Kidney (tissue), 13 donors: ENCODE measurements at regions not wholly inside any gene's neighbourhood (a gene's known extent, or its start where the extent isn't known, plus 50 kb on each side); places are given as distances from the start of the nearest gene placed in this dataset.

Source experiments
- DNase-seq, 5 donors: peaks; one replicate each; pipeline ENCODE4 v3.0.0-alpha.2; 2013 to 2020
- FAIRE-seq: peaks from 2 replicates; lab custom pipeline; 2012; peaks lifted over from hg19 to GRCh38; lab: Jason Lieb, UNC
- H3K27ac ChIP-seq, 2 donors: one replicate each; pipeline ENCODE4 v1.7.0; 2013; ENCODE audit warnings: low read depth in 2 of 2, low read length in 2 of 2, inconsistent platforms in 1 of 2
- H3K27me3 ChIP-seq: one replicate; pipeline ENCODE4 v1.7.1; 2013; ENCODE audit warnings: low read length, inconsistent platforms; ENCODE audit not compliant: control insufficient read depth, insufficient read depth
- H3K36me3 ChIP-seq, 3 donors: one replicate each; pipeline versions ENCODE4 v1.7.0 to v1.7.1; 2013; ENCODE audit warnings: low read length in 3 of 3, control low read depth in 1 of 3, inconsistent platforms in 1 of 3; ENCODE audit not compliant: insufficient read depth in 3 of 3, control insufficient read depth in 2 of 3
- H3K4me1 ChIP-seq, 3 donors: one replicate each; pipeline versions ENCODE4 v1.7.0 to v1.7.1; 2013; ENCODE audit warnings: low read length in 3 of 3, inconsistent platforms in 1 of 3, low read depth in 1 of 3; ENCODE audit not compliant: control insufficient read depth in 2 of 3, insufficient read depth in 2 of 3
- H3K4me3 ChIP-seq, 3 donors: one replicate each; pipeline versions ENCODE4 v1.7.0 to v1.8.1; 2013; ENCODE audit warnings: low read length in 3 of 3, control low read depth in 1 of 3, inconsistent platforms in 1 of 3
- H3K9ac ChIP-seq, 3 donors: one replicate each; pipeline versions ENCODE4 v1.7.0 to v1.7.1; 2013; ENCODE audit warnings: low read length in 3 of 3, control low read depth in 1 of 3, inconsistent platforms in 1 of 3
- H3K9me3 ChIP-seq, 3 donors: one replicate each; pipeline versions ENCODE4 v1.7.0 to v1.7.1; 2013; ENCODE audit warnings: low read length in 3 of 3, control low read depth in 1 of 3, inconsistent platforms in 1 of 3; ENCODE audit not compliant: control insufficient read depth in 2 of 3, insufficient read depth in 1 of 3
- intact Hi-C: fragments of 100-400 bp; cut with DNase I; formaldehyde crosslinking; loops from one replicate; pipeline ENCODE4 v1.11.1; 2022
- TF ChIP-seq, protein P1 (sequence below): IDR thresholded peaks from 3 replicates; pipeline ENCODE4 v1.5.1; 2012; ENCODE audit warnings: mild to moderate bottlenecking, moderate library complexity, borderline replicate concordance; ENCODE audit not compliant: insufficient read depth; ENCODE audit errors: extremely low read depth
- donor health status: control.
- donor health status: control.
- donor health status: control.
- donor health status: control.
- donor health status: control.
- donor health status: DM: yes; HTN: yes; CAD: no.
- donor health status: Normal renal cell carcinoma (clear cell type).

DNA sequence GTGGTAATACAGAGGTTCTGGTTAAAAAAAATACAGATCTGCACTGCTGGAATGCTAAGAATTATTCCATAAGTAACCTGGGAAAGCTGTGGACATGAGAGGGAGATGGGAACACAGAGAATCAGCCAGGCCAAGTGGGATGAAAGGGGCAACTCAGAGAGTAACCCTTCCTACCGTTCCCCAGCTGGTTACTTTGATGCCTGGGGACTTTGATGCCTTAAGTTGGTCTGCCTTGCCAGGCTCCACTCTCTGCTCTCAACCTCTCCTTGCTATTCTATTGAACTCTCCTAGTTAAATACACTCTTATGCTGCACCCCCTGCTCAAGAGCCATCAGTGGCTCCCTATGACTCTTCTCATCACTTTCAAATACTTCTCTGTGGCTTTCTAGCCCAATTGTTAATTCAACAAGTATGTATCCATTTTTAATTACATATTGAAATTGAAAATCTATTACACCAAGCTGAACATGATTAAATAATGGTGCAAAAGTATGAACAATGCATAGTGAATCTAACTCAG is 315.5 kb downstream of the TLE3 start:
- Histone ChIP-seq H3K27ac (no peak overlapping the region), H3K27me3 (no peaks in the 10 kb centered on the region), H3K4me3 (no peak overlapping the region), H3K36me3 (no peaks in the 10 kb centered on the region), H3K9ac (no peak overlapping the region), H3K4me1 (no peaks in the 10 kb centered on the region), H3K9me3 (peaks cover 0 to 3% (median 0%) of the 10 kb centered on the region in 3 donors)
- TF ChIP-seq, protein P1, sequence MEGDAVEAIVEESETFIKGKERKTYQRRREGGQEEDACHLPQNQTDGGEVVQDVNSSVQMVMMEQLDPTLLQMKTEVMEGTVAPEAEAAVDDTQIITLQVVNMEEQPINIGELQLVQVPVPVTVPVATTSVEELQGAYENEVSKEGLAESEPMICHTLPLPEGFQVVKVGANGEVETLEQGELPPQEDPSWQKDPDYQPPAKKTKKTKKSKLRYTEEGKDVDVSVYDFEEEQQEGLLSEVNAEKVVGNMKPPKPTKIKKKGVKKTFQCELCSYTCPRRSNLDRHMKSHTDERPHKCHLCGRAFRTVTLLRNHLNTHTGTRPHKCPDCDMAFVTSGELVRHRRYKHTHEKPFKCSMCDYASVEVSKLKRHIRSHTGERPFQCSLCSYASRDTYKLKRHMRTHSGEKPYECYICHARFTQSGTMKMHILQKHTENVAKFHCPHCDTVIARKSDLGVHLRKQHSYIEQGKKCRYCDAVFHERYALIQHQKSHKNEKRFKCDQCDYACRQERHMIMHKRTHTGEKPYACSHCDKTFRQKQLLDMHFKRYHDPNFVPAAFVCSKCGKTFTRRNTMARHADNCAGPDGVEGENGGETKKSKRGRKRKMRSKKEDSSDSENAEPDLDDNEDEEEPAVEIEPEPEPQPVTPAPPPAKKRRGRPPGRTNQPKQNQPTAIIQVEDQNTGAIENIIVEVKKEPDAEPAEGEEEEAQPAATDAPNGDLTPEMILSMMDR: no peak
- FAIRE-seq: no peak
- no peak for DNase-seq
- intact Hi-C loops: no loop called here

DNA sequence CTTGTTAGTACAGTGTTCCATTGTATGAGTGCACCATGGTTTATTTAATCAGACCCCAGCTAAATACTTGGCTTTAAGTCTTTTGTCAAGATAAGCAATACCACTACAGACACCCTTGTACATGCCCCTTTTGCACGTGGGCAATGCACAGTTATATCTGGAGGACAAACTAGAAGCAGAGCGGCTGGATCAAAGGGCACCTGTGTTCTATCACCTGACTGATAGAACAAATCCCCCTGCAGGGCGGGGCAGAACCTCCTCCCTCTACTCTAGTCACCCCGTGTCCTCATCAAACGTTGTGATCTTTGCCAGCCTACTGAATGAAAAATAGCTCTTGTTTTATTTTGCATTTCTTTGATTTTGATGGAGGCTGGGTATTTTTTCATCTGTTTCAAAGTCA is 314.9 kb downstream of the TLE3 start:
- Histone ChIP-seq H3K4me1 (no peaks in the 10 kb centered on the region), H3K27me3 (no peaks in the 10 kb centered on the region), H3K9ac (no peak overlapping the region), H3K27ac (no peak overlapping the region), H3K36me3 (no peaks in the 10 kb centered on the region), H3K9me3 (no peaks in the 10 kb centered on the region), H3K4me3 (no peak overlapping the region)
- FAIRE-seq (no peak), DNase-seq (no peak)
- intact Hi-C loops: no loop called here
- TF ChIP-seq, protein P1: no peak

DNA sequence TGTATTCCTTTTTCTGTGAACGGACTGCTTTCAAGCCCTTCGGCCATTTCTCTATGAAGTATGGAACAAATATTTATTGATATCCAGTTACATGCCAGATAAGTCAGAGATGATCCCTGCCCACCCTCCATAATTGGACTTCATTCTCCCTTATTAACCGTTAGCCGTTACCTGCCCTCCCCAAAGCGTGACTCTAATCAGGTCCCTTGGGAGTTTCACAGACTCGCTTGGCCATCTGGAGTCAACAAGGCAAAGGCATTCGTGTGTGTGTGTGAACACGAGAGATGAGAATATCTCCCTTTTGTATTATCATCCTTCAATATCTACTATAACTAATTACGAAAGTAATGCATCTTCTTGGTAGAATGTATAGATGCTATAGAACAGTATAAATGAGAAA is 314.5 kb downstream of the TLE3 start:
- no peak for FAIRE-seq
- no peaks in the 10 kb centered on the region for H3K4me1 ChIP-seq
- intact Hi-C loops: no loop called here

More for the DNA sequence above, 314.5 kb downstream of the TLE3 start:
- no peak for DNase-seq
- TF ChIP-seq, protein P1: no peak
- Histone ChIP-seq H3K27ac (no peak overlapping the region), H3K9me3 (no peaks in the 10 kb centered on the region), H3K27me3 (no peaks in the 10 kb centered on the region), H3K4me3 (no peak overlapping the region), H3K36me3 (no peaks in the 10 kb centered on the region), H3K9ac (no peak overlapping the region)
